G401.6 (cell line): ENCODE measurements at regions not wholly inside any gene's neighbourhood (a gene's known extent, or its start where the extent isn't known, plus 50 kb on each side); places are given as distances from the start of the nearest gene placed in this dataset.
A peak's percentile ranks its signal among the peaks of the same experiment; 100 is the strongest.
"Not testable (repeated sequence)": the region's sequence is repeated elsewhere in the genome, so short reads cannot be mapped to it uniquely, and the experiment has no call there.

Source experiments
- FAIRE-seq: peaks from 2 replicates; lab custom pipeline; 2012; peaks lifted over from hg19 to GRCh38; lab: Jason Lieb, UNC

- FAIRE-seq: no peak
Measured at GRCh38 chr14:59015482-59015881, 173.0 kb upstream of the DAAM1 start.

- no peak for FAIRE-seq
Measured at GRCh38 chr14:59017285-59017965, 171.0 kb upstream of the DAAM1 start.

GRCh38 chr14:59018460-59018859 lies 170.0 kb upstream of the DAAM1 start:
- FAIRE-seq: no peak

- FAIRE-seq: no peak
Measured at GRCh38 chr14:59018978-59019377, 169.5 kb upstream of the DAAM1 start.

- no peak for FAIRE-seq
Measured at GRCh38 chr14:59020382-59020781, 168.1 kb upstream of the DAAM1 start.

GRCh38 chr14:59022144-59022543 lies 166.3 kb upstream of the DAAM1 start:
- no peak for FAIRE-seq

- FAIRE-seq: no peak
Measured at GRCh38 chr14:59026081-59026480, 162.4 kb upstream of the DAAM1 start.

GRCh38 chr14:59026640-59027039 lies 161.8 kb upstream of the DAAM1 start:
- not testable (repeated sequence) for FAIRE-seq

GRCh38 chr14:59028476-59029202 lies 159.8 kb upstream of the DAAM1 start:
- peak; percentile 50 for FAIRE-seq

GRCh38 chr14:59032826-59033225 lies 155.6 kb upstream of the DAAM1 start:
- FAIRE-seq: no peak

- no peak for FAIRE-seq
Measured at GRCh38 chr14:59036134-59036533, 152.3 kb upstream of the DAAM1 start.

- no peak for FAIRE-seq
Measured at GRCh38 chr14:59037086-59037485, 151.4 kb upstream of the DAAM1 start.

GRCh38 chr14:59037620-59038019 lies 150.8 kb upstream of the DAAM1 start:
- FAIRE-seq: no peak

GRCh38 chr14:59038746-59039145 lies 149.7 kb upstream of the DAAM1 start:
- FAIRE-seq: no peak

- peak; percentile 13 for FAIRE-seq
Measured at GRCh38 chr14:59041308-59041707, 147.2 kb upstream of the DAAM1 start.

- FAIRE-seq: no peak
Measured at GRCh38 chr14:59044707-59045106, 143.8 kb upstream of the DAAM1 start.

GRCh38 chr14:59046746-59047145 lies 141.7 kb upstream of the DAAM1 start:
- no peak for FAIRE-seq

- no peak for FAIRE-seq
Measured at GRCh38 chr14:59055006-59055405, 133.5 kb upstream of the DAAM1 start.

- peak; percentile 72 for FAIRE-seq
Measured at GRCh38 chr14:59055439-59056045, 132.9 kb upstream of the DAAM1 start.

GRCh38 chr14:59057551-59057950 lies 130.9 kb upstream of the DAAM1 start:
- FAIRE-seq: no peak

- FAIRE-seq: not testable (repeated sequence)
Measured at GRCh38 chr14:59058776-59059175, 129.7 kb upstream of the DAAM1 start.

- FAIRE-seq: no peak
Measured at GRCh38 chr14:59060841-59061240, 127.6 kb upstream of the DAAM1 start.

- FAIRE-seq: no peak
Measured at GRCh38 chr14:59061292-59061691, 127.2 kb upstream of the DAAM1 start.

GRCh38 chr14:59063259-59063658 lies 125.2 kb upstream of the DAAM1 start:
- no peak for FAIRE-seq
